ENCODE measurements at regions not wholly inside any gene's neighbourhood (a gene's known extent, or its start where the extent isn't known, plus 50 kb on each side); places are given as distances from the start of the nearest gene placed in this dataset.
A peak's percentile ranks its signal among the peaks of the same experiment; 100 is the strongest.

DNA sequence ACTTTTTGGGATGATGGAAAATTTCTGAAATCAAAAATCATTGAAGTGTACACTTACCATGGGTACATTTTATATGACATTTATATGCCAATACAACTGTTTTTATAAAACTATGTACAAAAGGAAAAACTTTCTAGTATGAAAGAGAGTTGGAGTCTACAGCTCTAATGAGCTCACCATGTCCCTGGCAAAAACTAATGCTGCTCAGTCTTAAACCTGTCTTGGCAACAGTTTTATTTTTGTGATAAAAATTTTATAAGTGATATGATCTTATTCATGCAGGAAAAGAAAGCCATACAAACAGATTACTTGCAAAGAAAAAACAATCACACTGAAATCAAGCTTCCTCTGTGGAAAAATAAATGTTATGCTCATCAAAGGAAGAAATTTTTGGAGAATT is 78.9 kb upstream of the RASEF start:
- H3K4me1 ChIP-seq, result peaks cover 46% of the 10 kb centered on the region
- H3K9me3 ChIP-seq, result no peaks in the 10 kb centered on the region
- no peak for TF ChIP-seq POLR2A (IDR thresholded peaks at IDR 0.05)
- TF ChIP-seq, protein P1, sequence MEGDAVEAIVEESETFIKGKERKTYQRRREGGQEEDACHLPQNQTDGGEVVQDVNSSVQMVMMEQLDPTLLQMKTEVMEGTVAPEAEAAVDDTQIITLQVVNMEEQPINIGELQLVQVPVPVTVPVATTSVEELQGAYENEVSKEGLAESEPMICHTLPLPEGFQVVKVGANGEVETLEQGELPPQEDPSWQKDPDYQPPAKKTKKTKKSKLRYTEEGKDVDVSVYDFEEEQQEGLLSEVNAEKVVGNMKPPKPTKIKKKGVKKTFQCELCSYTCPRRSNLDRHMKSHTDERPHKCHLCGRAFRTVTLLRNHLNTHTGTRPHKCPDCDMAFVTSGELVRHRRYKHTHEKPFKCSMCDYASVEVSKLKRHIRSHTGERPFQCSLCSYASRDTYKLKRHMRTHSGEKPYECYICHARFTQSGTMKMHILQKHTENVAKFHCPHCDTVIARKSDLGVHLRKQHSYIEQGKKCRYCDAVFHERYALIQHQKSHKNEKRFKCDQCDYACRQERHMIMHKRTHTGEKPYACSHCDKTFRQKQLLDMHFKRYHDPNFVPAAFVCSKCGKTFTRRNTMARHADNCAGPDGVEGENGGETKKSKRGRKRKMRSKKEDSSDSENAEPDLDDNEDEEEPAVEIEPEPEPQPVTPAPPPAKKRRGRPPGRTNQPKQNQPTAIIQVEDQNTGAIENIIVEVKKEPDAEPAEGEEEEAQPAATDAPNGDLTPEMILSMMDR (IDR thresholded peaks at IDR 0.05), result no peak
- no peak overlapping the region for H3K4me3 ChIP-seq
- DNase-seq (no peak), ATAC-seq (no peak)
- no peaks in the 10 kb centered on the region for H3K27me3 ChIP-seq
- intact Hi-C loops (cut with DNase I), result no loop called here
- H3K36me3 ChIP-seq (replicated peaks in 1 of 2; ENCODE audit: insufficient read depth in 1 of 2, low read depth in 2 of 2), result no peaks in the 10 kb centered on the region
- no peak overlapping the region for H3K27ac ChIP-seq

GRCh38 chr9:83140061-83140460 is 77.1 kb upstream of the RASEF start:
- H3K4me3 ChIP-seq, result no peak overlapping the region
- 100% methylated on average over 1 of the region's 1 CpG for WGBS, 2 donors
- DNase-seq (no peak), ATAC-seq (no peak)
- H3K27me3 ChIP-seq, result no peaks in the 10 kb centered on the region
- H3K36me3 ChIP-seq (replicated peaks in 1 of 2; ENCODE audit: insufficient read depth in 1 of 2, low read depth in 2 of 2), result no peaks in the 10 kb centered on the region
- no peaks in the 10 kb centered on the region for H3K9me3 ChIP-seq
- TF ChIP-seq POLR2A (IDR thresholded peaks at IDR 0.05), result no peak
- TF ChIP-seq, protein P1 (IDR thresholded peaks at IDR 0.05), result no peak
- intact Hi-C loops (cut with DNase I), result no loop called here
- H3K4me1 ChIP-seq, result peaks cover 42% of the 10 kb centered on the region
- H3K27ac ChIP-seq, result no peak overlapping the region

GRCh38 chr9:83138422-83139135 is 75.6 kb upstream of the RASEF start:
- no peak overlapping the region for H3K4me3 ChIP-seq
- no peaks in the 10 kb centered on the region for H3K36me3 ChIP-seq (replicated peaks in 1 of 2; ENCODE audit: insufficient read depth in 1 of 2, low read depth in 2 of 2)
- TF ChIP-seq POLR2A (IDR thresholded peaks at IDR 0.05), result no peak
- TF ChIP-seq, protein P1 (IDR thresholded peaks at IDR 0.05), result no peak
- H3K4me1 ChIP-seq, result peaks cover 46% of the 10 kb centered on the region
- peak overlapping the region in 1 of 4 donors; percentile 8 for H3K27ac ChIP-seq
- no peaks in the 10 kb centered on the region for H3K9me3 ChIP-seq
- H3K27me3 ChIP-seq, result no peaks in the 10 kb centered on the region
- intact Hi-C loops (cut with DNase I), result no loop called here
- ATAC-seq, result peak; percentile 60
- DNase-seq, result no peak
- 42 to 49% methylated on average over 4 of the region's 4 CpGs for WGBS, 2 donors

- no peaks in the 10 kb centered on the region for H3K9me3 ChIP-seq
- WGBS, 2 donors, result 30 to 54% methylated on average over 2 of the region's 2 CpGs
- TF ChIP-seq POLR2A (IDR thresholded peaks at IDR 0.05), result no peak
- TF ChIP-seq, protein P1 (IDR thresholded peaks at IDR 0.05), result no peak
- peaks cover 38% of the 10 kb centered on the region for H3K4me1 ChIP-seq
- H3K36me3 ChIP-seq (replicated peaks in 1 of 2; ENCODE audit: insufficient read depth in 1 of 2, low read depth in 2 of 2), result no peaks in the 10 kb centered on the region
- H3K27ac ChIP-seq, result peak overlapping the region in 3 of 4 donors; percentile 3 to 57 (median 56)
- H3K27me3 ChIP-seq, result no peaks in the 10 kb centered on the region
- DNase-seq (no peak), ATAC-seq (no peak)
- intact Hi-C loops (cut with DNase I), result no loop called here
- H3K4me3 ChIP-seq, result no peak overlapping the region
Measured at GRCh38 chr9:83133316-83133715, 70.4 kb upstream of the RASEF start.

- Histone ChIP-seq H3K27ac (peak overlapping the region in 3 of 4 donors; percentile 3 to 57 (median 56)), H3K27me3 (no peaks in the 10 kb centered on the region), H3K4me1 (peaks cover 32% of the 10 kb centered on the region), H3K36me3 (replicated peaks in 1 of 2; ENCODE audit: insufficient read depth in 1 of 2, low read depth in 2 of 2) (no peaks in the 10 kb centered on the region), H3K4me3 (no peak overlapping the region), H3K9me3 (no peaks in the 10 kb centered on the region)
- ATAC-seq, result peak; percentile 97
- DNase-seq, result peak; percentile 17 to 62 (median 42)
- WGBS, 2 donors, result 14 to 17% methylated on average over 1 of the region's 1 CpG
- TF ChIP-seq, protein P1 (IDR thresholded peaks at IDR 0.05), result peak in 2 of 7 experiments; percentile 17 to 21
- TF ChIP-seq POLR2A (IDR thresholded peaks at IDR 0.05), result no peak
- intact Hi-C loops (cut with DNase I), result no loop called here
Measured at GRCh38 chr9:83132768-83133167, 69.8 kb upstream of the RASEF start.
